GM08714 (cell line): ENCODE measurements at regions not wholly inside any gene's neighbourhood (a gene's known extent, or its start where the extent isn't known, plus 50 kb on each side); places are given as distances from the start of the nearest gene placed in this dataset.
"Not testable (repeated sequence)": the region's sequence is repeated elsewhere in the genome, so short reads cannot be mapped to it uniquely, and the experiment has no call there.

ENCODE experiments used
- H3K4me3 ChIP-seq: fragments of 200-500 bp; sonication (Bioruptor generic); 2 replicates; pipeline ENCODE4 v1.5.1; 2014; ENCODE audit warnings: mild to moderate bottlenecking, low read length, inconsistent platforms
- ZNF274 ChIP-seq: IDR thresholded peaks from 2 replicates; pipeline ENCODE4 v1.6.1; 2012; ENCODE audit warnings: mild to moderate bottlenecking, low read depth, low read length

- H3K4me3 ChIP-seq: no peak overlapping the region
- no peak for TF ChIP-seq ZNF274
These were observed 362.9 kb downstream of the KIF20B start for GRCh38 chr10:90064295-90064694.

- no peak overlapping the region for H3K4me3 ChIP-seq
- no peak for TF ChIP-seq ZNF274
These were observed 365.0 kb downstream of the KIF20B start for GRCh38 chr10:90066435-90066834.

GRCh38 chr10:90075995-90076394 is 374.6 kb downstream of the KIF20B start:
- H3K4me3 ChIP-seq: no peak overlapping the region
- no peak for TF ChIP-seq ZNF274

GRCh38 chr10:90079819-90080218 is 378.4 kb downstream of the KIF20B start:
- no peak for TF ChIP-seq ZNF274
- no peak overlapping the region for H3K4me3 ChIP-seq

GRCh38 chr10:90086606-90087190 is 385.3 kb downstream of the KIF20B start:
- H3K4me3 ChIP-seq: not testable (repeated sequence)

- no peak for TF ChIP-seq ZNF274
- H3K4me3 ChIP-seq: 0 out of 2 replicates have a peak overlapping the region, but pooled peaks have one; percentile 23
These were observed 386.0 kb downstream of the KIF20B start for GRCh38 chr10:90087197-90088023.

GRCh38 chr10:90088024-90088317 is 386.6 kb downstream of the KIF20B start:
- TF ChIP-seq ZNF274: no peak
- H3K4me3 ChIP-seq: no peak overlapping the region

GRCh38 chr10:90089719-90090118 is 388.3 kb downstream of the KIF20B start:
- no peak for TF ChIP-seq ZNF274
- H3K4me3 ChIP-seq: no peak overlapping the region

- TF ChIP-seq ZNF274: no peak
- H3K4me3 ChIP-seq: no peak overlapping the region
These were observed 394.8 kb downstream of the KIF20B start for GRCh38 chr10:90096196-90096595.

- H3K4me3 ChIP-seq: not testable (repeated sequence)
These were observed 406.2 kb downstream of the KIF20B start for GRCh38 chr10:90107581-90107980.

GRCh38 chr10:90111671-90112070 is 410.3 kb downstream of the KIF20B start:
- no peak for TF ChIP-seq ZNF274
- no peak overlapping the region for H3K4me3 ChIP-seq

GRCh38 chr10:90112681-90113080 is 411.3 kb downstream of the KIF20B start:
- no peak overlapping the region for H3K4me3 ChIP-seq
- TF ChIP-seq ZNF274: no peak

GRCh38 chr10:90118567-90118966 is 417.2 kb downstream of the KIF20B start:
- not testable (repeated sequence) for H3K4me3 ChIP-seq

GRCh38 chr10:90119631-90120280 is 418.4 kb downstream of the KIF20B start:
- not testable (repeated sequence) for H3K4me3 ChIP-seq

GRCh38 chr10:90125456-90126255 is 424.3 kb downstream of the KIF20B start:
- no peak overlapping the region for H3K4me3 ChIP-seq
- no peak for TF ChIP-seq ZNF274
